Panc1 (cell line): ENCODE measurements at regions not wholly inside any gene's neighbourhood (a gene's known extent, or its start where the extent isn't known, plus 50 kb on each side); places are given as distances from the start of the nearest gene placed in this dataset.

Source experiments
- ATAC-seq: fragments of 200-7000 bp; cut with Tn5 transposase; 2 replicates; pipeline ENCODE4 v1.9.1; 2020; ENCODE audit warnings: mild to moderate bottlenecking, moderate library complexity
- BruUV-seq: library from RNA; stranded (reverse); fragments of 400-500 nt; replicated peaks from 2 replicates; lab custom pipeline; 2021; lab: Mats Ljungman, UMichigan
- CTCF ChIA-PET: fragments of 300-600 bp; sonication (Branson Sonifier 250); formaldehyde crosslinking; loops from one replicate; lab custom pipeline; 2022; ENCODE audit warnings: antibody characterized with exemption; lab: Charles Lee
- POLR2A ChIA-PET: fragments of 300-600 bp; sonication (Branson Sonifier 250); formaldehyde crosslinking; loops from one replicate; lab custom pipeline; 2022; ENCODE audit warnings: antibody characterized with exemption; lab: Charles Lee
- DNase-seq: peaks from one replicate; pipeline ENCODE4 v3.0.0-alpha.2; 2010; ENCODE audit warnings: low read depth, low spot score
- H3K27ac ChIP-seq: 2 replicates; pipeline ENCODE4 v1.5.1; 2011; ENCODE audit warnings: mild to moderate bottlenecking, low read length, inconsistent platforms
- H3K27me3 ChIP-seq: fragments of 200-500 bp; sonication (Bioruptor generic); 2 replicates; pipeline ENCODE4 v1.6.0; 2014; ENCODE audit warnings: low read length, inconsistent platforms; ENCODE audit not compliant: control insufficient read depth, insufficient read depth
- H3K36me3 ChIP-seq: fragments of 200-500 bp; sonication (Bioruptor generic); 2 replicates; pipeline ENCODE4 v1.5.1; 2014; ENCODE audit warnings: inconsistent platforms, mild to moderate bottlenecking, low read length, moderate library complexity; ENCODE audit not compliant: control insufficient read depth, insufficient read depth
- H3K4me1 ChIP-seq: 2 replicates; pipeline ENCODE4 v1.5.1; 2011; ENCODE audit warnings: inconsistent platforms, mild to moderate bottlenecking, low read length, moderate library complexity; ENCODE audit not compliant: control insufficient read depth, insufficient read depth
- H3K4me3 ChIP-seq, 2 experiments: 2 replicates each; pipeline ENCODE4 v1.5.1; 2011 to 2012; ENCODE audit warnings: low read depth in 2 of 2, low read length in 2 of 2, mild to moderate bottlenecking in 2 of 2, inconsistent platforms in 1 of 2, moderate library complexity in 1 of 2
- H3K9me3 ChIP-seq: fragments of 200-500 bp; sonication (Bioruptor generic); 2 replicates; pipeline ENCODE4 v1.5.1; 2014; ENCODE audit warnings: low read depth, mild to moderate bottlenecking, inconsistent platforms, low read length, moderate library complexity; ENCODE audit not compliant: control insufficient read depth, insufficient read depth
- CTCF ChIP-seq: fragments of 450-650 bp; IDR thresholded peaks from 2 replicates; pipeline ENCODE4 v1.5.1; 2017; ENCODE audit warnings: mild to moderate bottlenecking
- POLR2AphosphoS5 ChIP-seq: IDR thresholded peaks from 2 replicates; pipeline ENCODE4 v1.6.1; 2012; ENCODE audit warnings: mild to moderate bottlenecking, low read depth, low read length, moderate library complexity
- REST ChIP-seq, 2 experiments: IDR thresholded peaks; 2 replicates each; pipeline ENCODE4 v1.6.1; 2011 to 2012; ENCODE audit warnings: low read depth in 2 of 2, control low read depth in 1 of 2, low read length in 1 of 2, mild to moderate bottlenecking in 1 of 2, moderate library complexity in 1 of 2; ENCODE audit not compliant: insufficient read depth in 1 of 2
- SIN3A ChIP-seq: IDR thresholded peaks from 2 replicates; pipeline ENCODE4 v1.6.1; 2012; ENCODE audit warnings: low read depth, mild to moderate bottlenecking, low read length, moderate library complexity, borderline replicate concordance; ENCODE audit not compliant: insufficient read depth
- TCF7L2 ChIP-seq: IDR thresholded peaks from 2 replicates; pipeline ENCODE4 v1.6.1; 2011; ENCODE audit warnings: mild to moderate bottlenecking, low read depth, low read length, inconsistent platforms
- in situ Hi-C: cut with HindIII; loops from 2 replicates; pipeline ENCODE4 v1.10.0; 2016; ENCODE audit warnings: low sequenced_read_pairs, low pct_unique_long_range_greater_than_20kb
- intact Hi-C: fragments of 100-400 bp; cut with micrococcal nuclease; formaldehyde crosslinking; loops from one replicate; pipeline ENCODE4 v1.10.0; 2022; ENCODE audit not compliant: unreplicated experiment

DNA sequence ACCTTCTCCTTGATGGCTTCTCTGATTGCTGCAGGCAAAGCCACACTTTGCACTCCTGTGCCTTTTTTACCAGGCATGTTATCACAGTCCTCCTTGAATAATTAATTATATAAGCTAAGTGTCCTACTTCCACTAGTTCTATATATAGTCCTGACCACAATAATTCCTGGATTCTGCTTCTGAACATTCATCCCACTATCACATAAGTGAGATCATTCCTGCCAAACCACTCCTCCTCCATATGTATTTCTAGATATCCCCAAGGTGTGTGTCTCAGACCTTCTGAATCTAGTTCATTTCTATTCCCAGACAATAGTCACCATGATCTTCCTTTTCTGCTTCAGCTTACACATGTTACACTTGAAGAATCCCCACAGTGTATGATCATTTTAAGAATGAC, 1237.5 kb upstream of the MAP3K7 start:
- H3K27me3 ChIP-seq: no peaks in the 10 kb centered on the region
- in situ Hi-C loops (no loop called here), intact Hi-C loops (no loop called here)
- TF ChIP-seq CTCF: no peak
- no peak for TF ChIP-seq SIN3A
- TF ChIP-seq REST (IDR thresholded peaks at IDR 0.05; ENCODE audit: insufficient read depth in 1 of 2, low read depth in 2 of 2, low read length in 1 of 2): no peak
- no peak for TF ChIP-seq TCF7L2
- no peak for TF ChIP-seq POLR2AphosphoS5
- H3K4me1 ChIP-seq: no peaks in the 10 kb centered on the region
- ChIA-PET POLR2A (no interaction called here), CTCF (no interaction called here)
- H3K4me3 ChIP-seq: no peak overlapping the region
- H3K9me3 ChIP-seq: no peaks in the 10 kb centered on the region
- BruUV-seq: no TSS peak
- H3K36me3 ChIP-seq: no peaks in the 10 kb centered on the region
- H3K27ac ChIP-seq: no peak overlapping the region
- DNase-seq (no peak), ATAC-seq (no peak)

GRCh38 chr6:91822581-91822980, 1235.7 kb upstream of the MAP3K7 start:
- no peaks in the 10 kb centered on the region for H3K36me3 ChIP-seq
- no peaks in the 10 kb centered on the region for H3K27me3 ChIP-seq
- no peak for DNase-seq
- in situ Hi-C loops (no loop called here), intact Hi-C loops (no loop called here)
- no peak overlapping the region for H3K4me3 ChIP-seq
- BruUV-seq: no TSS peak
- ChIA-PET CTCF (no interaction called here), POLR2A (no interaction called here)
- no peak for ATAC-seq
- H3K9me3 ChIP-seq: no peaks in the 10 kb centered on the region
- H3K4me1 ChIP-seq: no peaks in the 10 kb centered on the region
- no peak for TF ChIP-seq SIN3A
- no peak for TF ChIP-seq REST (IDR thresholded peaks at IDR 0.05; ENCODE audit: insufficient read depth in 1 of 2, low read depth in 2 of 2, low read length in 1 of 2)
- TF ChIP-seq POLR2AphosphoS5: no peak
- H3K27ac ChIP-seq: no peak overlapping the region
